ENCODE measurements at regions not wholly inside any gene's neighbourhood (a gene's known extent, or its start where the extent isn't known, plus 50 kb on each side); places are given as distances from the start of the nearest gene placed in this dataset.

DNA sequence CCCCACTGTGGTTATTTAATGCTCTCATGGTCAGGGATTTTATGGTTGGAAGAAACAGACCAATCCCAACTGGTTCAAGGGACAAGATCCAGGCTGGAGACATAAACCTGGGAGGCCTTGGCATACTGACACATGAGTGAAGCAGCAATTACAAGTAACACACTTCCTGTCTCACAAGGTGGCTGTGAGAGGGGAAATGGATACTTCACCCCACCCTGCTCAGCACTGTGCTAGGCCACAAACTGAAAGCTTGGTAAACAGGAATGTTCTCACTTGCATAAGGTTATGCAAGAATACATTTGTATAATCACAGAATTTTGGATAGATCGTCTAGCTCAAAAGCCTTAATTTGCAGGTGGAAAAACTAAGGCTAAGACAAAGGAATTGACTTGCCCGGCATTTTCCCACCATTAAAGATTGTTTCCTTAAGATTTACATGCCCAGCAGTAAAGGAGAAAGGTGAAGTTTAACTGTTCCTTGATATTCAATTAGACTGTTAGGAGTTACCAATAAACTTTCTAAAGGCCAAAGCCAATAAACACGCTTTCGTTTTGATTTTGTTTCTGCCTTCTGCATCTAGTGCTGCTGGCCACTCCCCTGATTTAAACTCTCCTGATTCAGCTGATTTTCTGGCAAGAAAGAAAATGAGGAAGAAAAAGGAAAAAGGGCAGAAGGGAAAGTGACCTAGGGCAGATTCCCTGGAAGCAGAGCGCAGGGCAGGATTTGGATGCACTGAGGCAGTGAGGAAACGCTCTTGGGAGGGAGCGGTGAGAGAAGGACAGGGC lies 215.6 kb upstream of the CDH5 start:
- ChIA-PET CTCF (interaction anchor here (0.8 kb wide), 4 partner anchors 9 to 838 kb away, joined by 3 to 5 read pairs (median 4); no protein-coding TSS in a partner anchor), POLR2A (no interaction called here)
- Histone ChIP-seq H3K36me3 (ENCODE audit: control insufficient read depth, insufficient read depth, low read length) (no peaks in the 10 kb centered on the region), H3K4me3 (ENCODE audit: low read depth, low read length) (no peak overlapping the region), H3K27me3 (ENCODE audit: control insufficient read depth, insufficient read depth, low read length) (no peaks in the 10 kb centered on the region)
- DNase-seq (ENCODE audit: low read depth): no peak
- TF ChIP-seq, protein P1, sequence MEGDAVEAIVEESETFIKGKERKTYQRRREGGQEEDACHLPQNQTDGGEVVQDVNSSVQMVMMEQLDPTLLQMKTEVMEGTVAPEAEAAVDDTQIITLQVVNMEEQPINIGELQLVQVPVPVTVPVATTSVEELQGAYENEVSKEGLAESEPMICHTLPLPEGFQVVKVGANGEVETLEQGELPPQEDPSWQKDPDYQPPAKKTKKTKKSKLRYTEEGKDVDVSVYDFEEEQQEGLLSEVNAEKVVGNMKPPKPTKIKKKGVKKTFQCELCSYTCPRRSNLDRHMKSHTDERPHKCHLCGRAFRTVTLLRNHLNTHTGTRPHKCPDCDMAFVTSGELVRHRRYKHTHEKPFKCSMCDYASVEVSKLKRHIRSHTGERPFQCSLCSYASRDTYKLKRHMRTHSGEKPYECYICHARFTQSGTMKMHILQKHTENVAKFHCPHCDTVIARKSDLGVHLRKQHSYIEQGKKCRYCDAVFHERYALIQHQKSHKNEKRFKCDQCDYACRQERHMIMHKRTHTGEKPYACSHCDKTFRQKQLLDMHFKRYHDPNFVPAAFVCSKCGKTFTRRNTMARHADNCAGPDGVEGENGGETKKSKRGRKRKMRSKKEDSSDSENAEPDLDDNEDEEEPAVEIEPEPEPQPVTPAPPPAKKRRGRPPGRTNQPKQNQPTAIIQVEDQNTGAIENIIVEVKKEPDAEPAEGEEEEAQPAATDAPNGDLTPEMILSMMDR (IDR thresholded peaks at IDR 0.05; ENCODE audit: insufficient read depth, low read depth, low read length): no peak

DNA sequence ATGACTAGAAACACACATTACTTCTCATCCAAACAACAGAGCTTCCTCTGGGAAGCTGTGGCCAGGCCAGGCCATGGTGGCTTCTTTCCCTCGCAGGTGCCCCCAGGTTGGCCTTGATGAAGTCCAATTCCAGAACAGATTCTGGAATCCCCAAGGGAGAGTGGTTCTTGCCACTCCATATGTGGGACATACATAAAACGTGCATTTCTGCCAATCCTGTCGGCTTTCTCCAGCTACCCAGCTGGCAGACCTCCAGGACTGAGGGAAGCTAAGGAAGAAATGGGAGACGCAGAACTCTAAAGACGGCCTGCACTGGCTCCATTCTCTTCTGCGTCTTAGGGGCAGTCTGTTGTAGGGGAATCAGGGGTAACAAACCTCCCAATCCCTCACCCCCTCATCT lies 219.2 kb upstream of the CDH5 start:
- no peaks in the 10 kb centered on the region for H3K36me3 ChIP-seq (ENCODE audit: control insufficient read depth, insufficient read depth, low read length)
- H3K4me3 ChIP-seq (ENCODE audit: low read depth, low read length): no peak overlapping the region
- CTCF ChIA-PET: no interaction called here
- no peak for DNase-seq (ENCODE audit: low read depth)
- TF ChIP-seq, protein P1 (IDR thresholded peaks at IDR 0.05; ENCODE audit: insufficient read depth, low read depth, low read length): no peak
- POLR2A ChIA-PET: interaction anchor here (0.6 kb wide), 1 partner anchor 1014 kb away, joined by 3 read pairs; no protein-coding TSS in a partner anchor
- no peaks in the 10 kb centered on the region for H3K27me3 ChIP-seq (ENCODE audit: control insufficient read depth, insufficient read depth, low read length)

DNA sequence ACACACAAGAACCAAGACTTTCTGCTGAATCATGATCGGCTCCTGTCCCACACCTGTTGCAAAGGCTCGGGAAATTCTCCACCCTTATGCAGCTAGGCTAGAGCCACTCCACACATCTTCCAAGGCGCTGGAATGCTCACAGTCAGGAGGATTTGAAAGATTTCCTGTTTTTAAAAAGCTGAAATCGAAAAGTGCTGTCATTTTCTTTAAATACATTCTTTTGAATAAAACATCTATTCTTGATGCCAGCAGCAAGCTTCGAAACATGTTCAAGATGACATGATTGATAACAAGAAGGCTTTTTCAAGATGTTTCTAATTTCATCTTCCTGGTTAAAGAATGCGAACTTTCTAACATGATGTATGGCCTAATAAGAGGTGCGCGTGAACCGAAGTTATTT lies 219.7 kb upstream of the CDH5 start:
- Histone ChIP-seq H3K36me3 (ENCODE audit: control insufficient read depth, insufficient read depth, low read length) (no peaks in the 10 kb centered on the region), H3K27me3 (ENCODE audit: control insufficient read depth, insufficient read depth, low read length) (no peaks in the 10 kb centered on the region), H3K4me3 (ENCODE audit: low read depth, low read length) (no peak overlapping the region)
- ChIA-PET POLR2A (interaction anchor here (0.6 kb wide), 1 partner anchor 1014 kb away, joined by 3 read pairs; no protein-coding TSS in a partner anchor), CTCF (no interaction called here)
- TF ChIP-seq, protein P1 (IDR thresholded peaks at IDR 0.05; ENCODE audit: insufficient read depth, low read depth, low read length): no peak
- DNase-seq (ENCODE audit: low read depth): no peak

DNA sequence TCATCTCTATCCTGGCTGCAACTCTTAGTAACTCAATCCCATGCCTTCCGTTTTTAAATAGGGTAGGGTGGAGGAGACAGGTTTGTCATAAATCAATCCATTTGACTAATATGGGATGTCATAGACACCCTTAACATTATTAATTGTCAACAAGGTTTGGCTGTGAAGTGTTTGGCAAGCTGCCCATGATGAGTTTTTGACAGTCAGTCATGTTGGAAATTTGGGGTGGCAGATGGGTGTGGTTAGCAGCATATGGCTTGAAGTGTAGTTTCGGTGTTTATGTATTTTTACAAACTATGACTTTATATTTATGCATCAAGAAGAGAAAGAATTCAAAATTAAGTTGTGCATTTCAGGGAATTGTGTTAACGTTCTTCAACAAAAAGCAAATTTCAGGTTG lies 221.8 kb upstream of the CDH5 start:
- ChIA-PET CTCF (interaction anchor here (1.6 kb wide), 1 partner anchor 17 kb away, joined by 4 read pairs; no protein-coding TSS in a partner anchor), POLR2A (no interaction called here)
- no peak for DNase-seq (ENCODE audit: low read depth)
- Histone ChIP-seq H3K27me3 (ENCODE audit: control insufficient read depth, insufficient read depth, low read length) (no peaks in the 10 kb centered on the region; the same call in 1 of the 2 replicates), H3K4me3 (ENCODE audit: low read depth, low read length) (no peak overlapping the region), H3K36me3 (ENCODE audit: control insufficient read depth, insufficient read depth, low read length) (no peaks in the 10 kb centered on the region)
- TF ChIP-seq, protein P1 (IDR thresholded peaks at IDR 0.05; ENCODE audit: insufficient read depth, low read depth, low read length): no peak

DNA sequence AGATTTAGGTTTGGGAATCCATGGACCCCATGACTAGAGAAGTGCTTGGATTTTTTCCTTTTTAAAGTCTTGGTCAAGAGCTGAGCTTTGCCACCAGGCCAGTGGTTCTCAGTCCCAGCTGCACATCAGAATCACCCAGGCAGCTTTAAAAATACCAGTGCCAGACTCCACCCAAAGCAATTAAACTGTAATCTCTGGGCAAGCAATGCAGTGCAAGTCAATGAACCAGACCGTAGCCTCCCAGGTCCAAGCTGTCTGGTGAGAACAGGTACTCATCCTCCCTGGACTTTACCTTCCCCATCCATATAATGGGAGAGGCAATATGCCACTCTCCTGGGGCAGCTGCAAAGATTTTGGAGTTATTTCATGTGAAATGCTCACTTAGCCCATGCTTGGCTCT lies 223.1 kb upstream of the CDH5 start:
- Histone ChIP-seq H3K36me3 (ENCODE audit: control insufficient read depth, insufficient read depth, low read length) (no peaks in the 10 kb centered on the region), H3K4me3 (ENCODE audit: low read depth, low read length) (no peak overlapping the region), H3K27me3 (ENCODE audit: control insufficient read depth, insufficient read depth, low read length) (no peaks in the 10 kb centered on the region; the same call in 1 of the 2 replicates)
- no peak for DNase-seq (ENCODE audit: low read depth)
- ChIA-PET POLR2A (no interaction called here), CTCF (interaction anchor here (1.2 to 1.6 kb wide), 2 partner anchors 18 to 58 kb away, joined by 3 to 4 read pairs; no protein-coding TSS in a partner anchor)
- TF ChIP-seq, protein P1 (IDR thresholded peaks at IDR 0.05; ENCODE audit: insufficient read depth, low read depth, low read length): no peak
